ENCODE measurements at regions not wholly inside any gene's neighbourhood (a gene's known extent, or its start where the extent isn't known, plus 50 kb on each side); places are given as distances from the start of the nearest gene placed in this dataset.
"Not testable (repeated sequence)": the region's sequence is repeated elsewhere in the genome, so short reads cannot be mapped to it uniquely, and the experiment has no call there.

DNA sequence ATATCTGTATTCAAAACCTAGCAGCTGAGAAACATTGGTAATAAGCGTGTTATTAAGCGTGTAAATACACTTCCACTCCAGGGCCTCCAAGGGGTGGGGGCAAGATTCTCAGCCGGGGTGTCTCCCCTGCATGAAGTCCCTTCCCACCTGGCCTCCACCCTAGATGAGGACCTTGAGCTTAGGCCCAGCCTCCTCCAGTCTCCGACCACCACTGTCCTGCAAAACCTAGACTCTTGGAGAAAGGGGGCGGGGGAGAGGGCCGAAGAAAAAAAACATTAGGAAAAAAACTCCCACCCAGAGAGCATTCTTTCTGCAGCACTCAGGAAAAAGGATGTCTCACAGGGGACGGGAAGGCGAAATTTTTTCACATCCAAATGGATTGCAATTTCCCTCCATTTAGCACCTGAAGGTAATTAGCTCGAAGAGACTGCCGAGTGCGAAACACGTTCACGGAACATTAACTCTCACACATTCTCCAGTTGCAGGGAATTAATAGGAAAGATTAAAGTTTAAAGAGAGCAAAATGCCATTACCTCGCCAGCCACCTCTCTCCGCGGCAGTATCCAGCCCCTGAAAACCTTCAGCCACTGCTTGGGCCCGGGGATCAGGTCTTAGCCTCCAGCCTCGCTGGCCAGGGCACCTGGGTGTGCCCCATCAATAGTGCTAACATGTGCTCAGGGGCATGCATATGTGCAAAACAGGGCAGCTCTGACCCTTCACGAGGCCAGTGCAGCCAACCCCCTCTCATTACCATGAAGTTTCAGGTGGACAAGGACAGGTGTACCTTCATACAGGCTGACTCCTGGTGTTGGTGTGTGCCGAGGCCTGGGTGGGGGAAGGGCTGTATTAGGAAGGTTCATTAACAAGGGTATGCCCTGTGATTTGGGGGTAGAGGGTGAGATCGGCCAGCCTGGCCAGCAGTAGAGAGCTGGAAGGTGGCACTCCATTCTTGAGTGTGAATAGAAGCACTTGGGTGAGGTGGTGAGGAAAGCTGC lies 77.2 kb downstream of the HIF1AN start:
- no peak for DNase-seq

DNA sequence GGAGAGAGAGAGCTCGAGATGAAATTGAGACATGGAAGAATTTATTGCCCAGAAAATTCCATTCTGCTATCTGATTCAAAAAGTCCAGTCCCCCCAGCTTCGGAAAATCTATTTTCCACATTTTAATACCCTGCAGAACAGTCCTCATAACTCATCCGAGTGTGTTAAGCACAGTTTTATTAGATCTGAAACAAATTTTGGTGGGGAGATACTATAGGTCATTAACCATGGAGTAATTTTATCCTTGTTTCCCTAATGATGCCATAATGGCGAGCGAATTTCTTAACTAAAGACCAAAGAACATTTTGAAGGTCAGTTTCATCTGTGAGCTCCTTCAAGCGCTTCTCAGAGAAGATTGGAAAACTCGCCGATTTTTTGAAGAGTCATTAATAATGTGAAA lies 78.1 kb downstream of the HIF1AN start:
- DNase-seq: no peak

GRCh38 chr10:100614429-100615095 lies 78.8 kb downstream of the HIF1AN start:
- DNase-seq: no peak

- no peak for DNase-seq
Measured at GRCh38 chr10:100615241-100615640, 79.5 kb downstream of the HIF1AN start.

- DNase-seq: no peak
Measured at GRCh38 chr10:100615908-100616307, 80.2 kb downstream of the HIF1AN start.

- no peak for DNase-seq
Measured at GRCh38 chr10:100618091-100618615, 82.4 kb downstream of the HIF1AN start.

- DNase-seq: no peak
Measured at GRCh38 chr10:100618632-100619255, 83.0 kb downstream of the HIF1AN start.

GRCh38 chr10:100620087-100620835 lies 84.5 kb downstream of the HIF1AN start:
- no peak for DNase-seq

- peak; percentile 24 for DNase-seq
Measured at GRCh38 chr10:100621360-100622205, 85.8 kb downstream of the HIF1AN start.

- DNase-seq: no peak
Measured at GRCh38 chr10:100622946-100623345, 87.2 kb downstream of the HIF1AN start.

DNA sequence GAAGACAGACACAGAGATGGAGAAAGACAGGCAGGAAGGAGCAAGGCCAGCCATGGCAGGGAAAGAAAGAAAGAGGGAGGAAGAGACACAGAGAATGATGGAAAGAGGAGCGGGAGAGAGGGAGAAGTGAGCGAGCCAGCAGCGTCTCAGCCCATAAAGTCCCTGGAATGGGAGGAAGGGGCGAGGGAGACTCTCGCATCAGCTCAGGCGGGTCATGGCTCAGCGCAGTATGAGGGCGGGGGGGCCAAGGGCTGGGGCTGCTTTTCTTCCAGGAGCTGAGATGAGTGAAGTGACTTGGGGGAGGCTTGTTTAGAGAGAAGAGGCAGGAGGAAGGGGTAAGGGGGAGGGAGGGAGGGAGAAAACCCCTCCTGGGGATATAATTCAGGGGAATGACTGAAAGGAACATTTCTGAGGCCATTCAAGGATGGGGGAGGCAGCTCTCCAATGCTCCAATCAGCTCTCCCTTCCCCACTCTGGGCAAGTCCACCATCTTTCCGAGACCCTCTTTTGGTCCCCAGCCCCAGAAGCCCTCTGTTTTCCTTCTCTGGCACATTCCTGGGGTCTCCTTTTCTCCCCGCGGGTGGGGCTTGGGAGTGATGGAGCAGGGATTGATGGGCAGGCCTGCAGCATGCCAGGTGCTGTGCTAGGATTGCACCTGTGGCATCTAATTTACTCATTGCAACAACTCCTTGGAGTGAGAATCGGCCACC lies 87.9 kb downstream of the HIF1AN start:
- DNase-seq: no peak

- no peak for DNase-seq
Measured at GRCh38 chr10:100624298-100624697, 88.6 kb downstream of the HIF1AN start.

- DNase-seq: no peak
Measured at GRCh38 chr10:100625816-100626215, 90.1 kb downstream of the HIF1AN start.

- DNase-seq: no peak
Measured at GRCh38 chr10:100628061-100628460, 92.3 kb downstream of the HIF1AN start.

- DNase-seq: no peak
Measured at GRCh38 chr10:100631192-100631591, 95.4 kb downstream of the HIF1AN start.

DNA sequence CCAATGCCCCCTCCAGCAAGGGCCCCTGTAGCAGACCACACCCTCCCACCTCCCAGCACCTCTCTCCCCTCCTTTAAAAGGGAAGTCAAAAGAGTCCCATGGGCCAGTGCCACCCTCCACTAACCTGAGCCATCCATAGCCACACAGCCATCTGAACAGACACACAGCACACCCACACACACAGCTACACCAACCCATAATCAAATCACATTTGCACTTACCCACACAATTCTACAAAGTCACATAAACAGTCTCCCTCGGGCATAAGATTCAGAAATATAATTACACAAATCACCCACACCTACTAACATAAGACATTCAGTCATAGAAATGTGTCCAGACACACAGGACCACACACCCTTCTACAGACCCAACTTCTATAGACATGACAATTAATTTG lies 96.3 kb downstream of the HIF1AN start:
- DNase-seq: no peak

DNA sequence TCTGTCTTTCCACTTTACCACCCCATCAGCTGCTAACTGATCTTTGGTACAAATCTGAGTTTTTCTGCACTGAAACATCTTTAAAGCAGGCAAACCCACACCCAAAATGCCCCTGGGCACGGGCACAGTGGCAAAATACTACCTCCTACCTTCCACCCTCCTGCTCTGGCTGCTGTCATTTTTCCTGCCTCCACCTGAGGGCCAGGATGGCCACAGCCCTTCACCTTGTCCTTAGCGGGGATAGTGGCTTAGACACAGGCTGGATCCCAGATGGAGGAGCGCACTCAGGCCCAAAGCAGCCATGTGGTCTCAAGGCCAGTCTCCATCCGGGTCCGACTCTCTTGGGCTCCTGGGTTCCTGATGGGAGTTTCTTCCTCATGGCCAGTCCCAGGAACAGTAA lies 98.3 kb downstream of the HIF1AN start:
- no peak for DNase-seq

DNA sequence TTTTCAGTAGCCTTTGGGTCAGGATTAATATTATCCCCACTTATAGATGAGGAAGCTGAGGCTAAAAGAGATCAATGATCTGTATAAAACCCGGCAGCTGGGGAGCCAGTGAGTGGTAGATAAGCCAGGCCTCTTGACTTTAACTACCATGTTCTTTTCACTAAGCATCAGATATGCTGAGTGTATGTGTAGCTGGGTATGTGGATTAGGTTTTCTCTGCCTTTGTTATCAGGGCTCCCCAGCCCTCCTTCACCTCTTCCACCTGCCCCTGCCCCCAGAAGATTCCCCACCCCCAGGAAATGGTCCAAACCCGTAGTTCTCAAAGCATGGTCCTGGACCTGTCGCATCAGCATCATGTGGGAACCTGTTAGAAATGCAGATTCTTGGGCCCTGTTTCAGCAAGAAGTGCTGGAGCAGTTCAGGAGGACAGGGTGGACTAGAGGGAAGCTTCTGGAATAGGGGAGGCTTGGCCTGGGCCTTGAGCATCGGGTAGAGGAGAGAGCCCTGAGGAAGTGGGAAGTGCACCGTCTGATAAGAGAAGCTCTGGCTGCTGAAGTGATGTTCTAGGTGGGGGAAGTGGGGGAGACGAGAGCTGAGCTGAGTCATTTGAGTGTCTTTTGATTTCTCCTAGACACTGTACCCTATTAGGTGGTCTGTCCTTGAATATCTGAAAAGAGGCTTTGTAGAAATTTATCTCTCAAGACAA lies 101.3 kb downstream of the HIF1AN start:
- no peak for DNase-seq

DNA sequence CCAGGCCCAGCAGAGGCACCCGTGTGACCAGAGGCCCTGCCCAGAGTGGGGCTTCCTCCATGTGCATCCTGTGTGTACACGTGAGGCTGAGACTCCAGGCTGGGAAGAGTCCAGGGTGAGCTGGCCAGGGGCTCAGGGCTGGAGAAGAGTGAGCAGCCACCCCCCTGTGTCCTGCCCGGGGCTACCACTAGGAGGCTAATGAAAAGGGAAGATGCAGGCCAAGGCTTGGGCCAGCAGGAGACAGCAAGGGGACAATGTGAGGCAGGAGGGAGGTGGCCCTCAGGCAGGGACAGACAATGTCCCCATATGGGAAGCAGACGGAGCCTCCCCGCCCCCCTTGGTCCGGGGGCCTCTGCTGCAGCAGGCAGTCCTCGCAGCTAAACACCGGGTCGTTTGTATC lies 102.0 kb downstream of the HIF1AN start:
- no peak for DNase-seq

GRCh38 chr10:100638969-100639368 lies 103.2 kb downstream of the HIF1AN start:
- not testable (repeated sequence) for DNase-seq

Data from effector CD4-positive, alpha-beta T cell (primary cell).